ENCODE measurements at regions not wholly inside any gene's neighbourhood (a gene's known extent, or its start where the extent isn't known, plus 50 kb on each side); places are given as distances from the start of the nearest gene placed in this dataset.

- no peak for DNase-seq (ENCODE audit: low read depth in 1 of 2, low spot score in 1 of 2)
These were observed 262.0 kb upstream of the TMPO start for GRCh38 chr12:98253207-98254037.

GRCh38 chr12:98256830-98257229 is 258.6 kb upstream of the TMPO start:
- no peak for DNase-seq (ENCODE audit: low read depth in 1 of 2, low spot score in 1 of 2)

GRCh38 chr12:98259693-98260092 is 255.7 kb upstream of the TMPO start:
- no peak for DNase-seq (ENCODE audit: low read depth in 1 of 2, low spot score in 1 of 2)

GRCh38 chr12:98260276-98260675 is 255.1 kb upstream of the TMPO start:
- DNase-seq (ENCODE audit: low read depth in 1 of 2, low spot score in 1 of 2): no peak

GRCh38 chr12:98262902-98263301 is 252.5 kb upstream of the TMPO start:
- DNase-seq (ENCODE audit: low read depth in 1 of 2, low spot score in 1 of 2): no peak

- DNase-seq (ENCODE audit: low read depth in 1 of 2, low spot score in 1 of 2): no peak
These were observed 240.8 kb upstream of the TMPO start for GRCh38 chr12:98274430-98275130.

- DNase-seq (ENCODE audit: low read depth in 1 of 2, low spot score in 1 of 2): no peak
These were observed 240.3 kb upstream of the TMPO start for GRCh38 chr12:98275131-98275475.

- no peak for DNase-seq (ENCODE audit: low read depth in 1 of 2, low spot score in 1 of 2)
These were observed 235.2 kb upstream of the TMPO start for GRCh38 chr12:98280152-98280551.

GRCh38 chr12:98280621-98281020 is 234.8 kb upstream of the TMPO start:
- DNase-seq (ENCODE audit: low read depth in 1 of 2, low spot score in 1 of 2): no peak

- no peak for DNase-seq (ENCODE audit: low read depth in 1 of 2, low spot score in 1 of 2)
These were observed 223.6 kb upstream of the TMPO start for GRCh38 chr12:98291828-98292227.

GRCh38 chr12:98294051-98294805 is 221.2 kb upstream of the TMPO start:
- no peak for DNase-seq (ENCODE audit: low read depth in 1 of 2, low spot score in 1 of 2)

GRCh38 chr12:98295681-98296080 is 219.7 kb upstream of the TMPO start:
- DNase-seq (ENCODE audit: low read depth in 1 of 2, low spot score in 1 of 2): no peak

- no peak for DNase-seq (ENCODE audit: low read depth in 1 of 2, low spot score in 1 of 2)
These were observed 218.8 kb upstream of the TMPO start for GRCh38 chr12:98296462-98297079.

- DNase-seq (ENCODE audit: low read depth in 1 of 2, low spot score in 1 of 2): no peak
These were observed 217.9 kb upstream of the TMPO start for GRCh38 chr12:98297538-98297937.

GRCh38 chr12:98308141-98308540 is 207.2 kb upstream of the TMPO start:
- DNase-seq (ENCODE audit: low read depth in 1 of 2, low spot score in 1 of 2): no peak

- DNase-seq (ENCODE audit: low read depth in 1 of 2, low spot score in 1 of 2): no peak
These were observed 197.2 kb upstream of the TMPO start for GRCh38 chr12:98317939-98318899.

- no peak for DNase-seq (ENCODE audit: low read depth in 1 of 2, low spot score in 1 of 2)
These were observed 195.5 kb upstream of the TMPO start for GRCh38 chr12:98319716-98320425.

- DNase-seq (ENCODE audit: low read depth in 1 of 2, low spot score in 1 of 2): no peak
These were observed 190.4 kb upstream of the TMPO start for GRCh38 chr12:98325003-98325402.

- DNase-seq (ENCODE audit: low read depth in 1 of 2, low spot score in 1 of 2): no peak
These were observed 186.9 kb upstream of the TMPO start for GRCh38 chr12:98328467-98328866.

GRCh38 chr12:98329589-98329988 is 185.8 kb upstream of the TMPO start:
- no peak for DNase-seq (ENCODE audit: low read depth in 1 of 2, low spot score in 1 of 2)

Measured in stimulated activated CD4-positive, alpha-beta T cell treated with anti-CD3 and anti-CD28 coated beads, Interleukin-15, amount 100 ng/mL, for 1 hour (primary cell).